Activated CD4-positive, alpha-beta memory T cell treated with anti-CD3 and anti-CD28 coated beads, Interleukin-2, amount 10 ng/mL, durations not matched to agents 7 days and 5 days (primary cell): ENCODE measurements at regions not wholly inside any gene's neighbourhood (a gene's known extent, or its start where the extent isn't known, plus 50 kb on each side); places are given as distances from the start of the nearest gene placed in this dataset.
"Not testable (repeated sequence)": the region's sequence is repeated elsewhere in the genome, so short reads cannot be mapped to it uniquely, and the experiment has no call there.

ENCODE experiments used
- CTCF ChIA-PET: fragments of 350-600 bp; sonication (Branson Sonifier 250); formaldehyde crosslinking; loops from one replicate; lab custom pipeline; 2021; ENCODE audit warnings: antibody characterized with exemption, inconsistent platforms; lab: Charles Lee
- POLR2A ChIA-PET: fragments of 350-600 bp; sonication (Branson Sonifier 250); formaldehyde crosslinking; loops from one replicate; lab custom pipeline; 2021; ENCODE audit warnings: antibody characterized with exemption; lab: Charles Lee
- DNase-seq: peaks from one replicate; pipeline ENCODE4 v3.0.0-alpha.2; 2020
- H3K27ac Mint-ChIP-seq: one replicate; pipeline ENCODE4 v1.8.0; 2021; ENCODE audit warnings: mild to moderate bottlenecking, mixed read lengths
- H3K27me3 Mint-ChIP-seq: one replicate; pipeline ENCODE4 v1.8.0; 2021; ENCODE audit warnings: mixed read lengths
- H3K36me3 Mint-ChIP-seq: one replicate; pipeline ENCODE4 v1.8.0; 2021; ENCODE audit warnings: low read depth, mixed read lengths
- H3K4me1 Mint-ChIP-seq: one replicate; pipeline ENCODE4 v1.8.0; 2021; ENCODE audit warnings: mixed read lengths
- H3K4me3 Mint-ChIP-seq: one replicate; pipeline ENCODE4 v1.8.0; 2021; ENCODE audit warnings: mild to moderate bottlenecking, mixed read lengths
- H3K9me3 Mint-ChIP-seq: one replicate; pipeline ENCODE4 v1.8.0; 2021; ENCODE audit warnings: mixed read lengths

DNA sequence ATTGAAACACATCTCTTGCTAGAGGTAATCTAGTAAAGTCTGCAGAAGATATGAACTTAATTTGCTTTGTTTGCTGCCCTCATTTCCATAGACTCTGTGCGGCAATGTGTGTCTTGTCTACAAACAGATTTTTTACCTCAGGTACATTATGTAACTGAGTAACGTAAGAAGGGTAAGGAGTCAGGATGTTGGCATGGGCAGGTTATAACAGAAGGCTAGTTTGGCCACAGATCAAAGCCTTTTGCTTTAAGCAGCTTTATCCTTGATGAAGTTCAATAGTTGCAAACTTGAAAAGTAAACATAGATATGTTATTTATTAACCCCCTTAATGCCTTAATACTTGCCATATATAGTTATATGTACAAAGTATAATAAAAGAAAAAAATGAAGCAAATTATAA, 391.6 kb upstream of the FKBP1C start:
- Mint-ChIP-seq H3K36me3 (no peaks in the 10 kb centered on the region), H3K4me3 (no peak overlapping the region), H3K4me1 (no peaks in the 10 kb centered on the region), H3K27ac (no peak overlapping the region), H3K27me3 (no peaks in the 10 kb centered on the region), H3K9me3 (no peaks in the 10 kb centered on the region)
- DNase-seq, result no peak
- CTCF ChIA-PET, result no interaction called here
- POLR2A ChIA-PET, result no interaction called here

DNA sequence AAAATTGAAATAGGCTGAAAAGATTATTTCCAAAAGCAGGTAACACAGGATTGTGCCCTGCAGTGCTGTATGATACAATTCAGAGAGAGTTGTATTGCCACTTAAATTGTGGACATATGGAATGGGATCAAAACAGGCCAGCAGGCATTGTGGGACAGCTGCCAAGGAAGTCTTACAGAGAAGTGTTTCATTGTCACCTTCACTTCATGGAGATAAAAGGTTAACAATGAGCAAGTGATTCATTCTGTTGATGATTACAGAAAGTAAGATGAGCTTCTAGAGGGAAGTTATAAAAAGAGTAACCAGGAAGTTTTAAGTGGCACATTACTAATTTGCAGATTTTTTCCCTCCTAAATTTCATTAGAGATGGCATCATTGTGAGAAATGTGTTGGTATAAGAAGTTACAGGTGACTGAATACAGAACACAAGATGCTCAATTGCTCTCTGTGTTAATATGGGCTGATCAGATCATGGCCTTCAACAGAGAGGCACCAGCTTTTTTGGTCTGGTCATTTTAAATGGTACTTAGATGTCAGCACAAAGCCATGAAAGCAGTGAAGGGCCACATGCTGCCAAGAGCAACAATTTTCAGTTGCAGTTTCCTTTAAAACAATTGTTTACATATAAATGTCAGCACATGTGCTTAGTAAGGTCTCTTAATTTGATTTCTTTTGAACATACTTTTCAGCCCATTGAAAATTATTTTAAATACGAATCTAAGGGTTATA, 402.5 kb upstream of the FKBP1C start:
- H3K27me3 Mint-ChIP-seq, result no peaks in the 10 kb centered on the region
- no peak overlapping the region for H3K4me3 Mint-ChIP-seq
- no peak for DNase-seq
- ChIA-PET CTCF (no interaction called here), POLR2A (no interaction called here)
- H3K4me1 Mint-ChIP-seq, result no peaks in the 10 kb centered on the region
- H3K36me3 Mint-ChIP-seq, result no peaks in the 10 kb centered on the region
- no peaks in the 10 kb centered on the region for H3K9me3 Mint-ChIP-seq
- H3K27ac Mint-ChIP-seq, result no peak overlapping the region

DNA sequence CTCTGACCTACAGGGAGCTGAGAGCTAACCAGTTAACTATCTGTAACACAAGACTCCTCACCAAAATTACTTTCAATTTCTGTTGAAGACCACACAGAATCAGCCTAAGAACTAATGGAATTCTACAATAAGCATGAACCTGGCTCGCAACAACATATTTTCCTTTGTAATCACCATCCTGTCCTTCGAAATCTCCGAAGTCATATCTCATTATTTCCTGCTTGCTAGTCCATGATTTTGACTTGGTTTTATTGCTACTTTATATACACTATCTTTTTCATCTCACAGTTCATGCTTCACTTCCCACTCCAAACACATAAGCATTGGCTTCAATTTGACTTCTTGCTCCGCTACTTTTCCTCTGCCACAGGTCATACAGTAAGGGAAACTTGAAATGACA, 405.8 kb upstream of the FKBP1C start:
- H3K4me1 Mint-ChIP-seq, result no peaks in the 10 kb centered on the region
- ChIA-PET CTCF (no interaction called here), POLR2A (no interaction called here)
- DNase-seq, result no peak
- H3K36me3 Mint-ChIP-seq, result no peaks in the 10 kb centered on the region
- no peak overlapping the region for H3K4me3 Mint-ChIP-seq
- no peaks in the 10 kb centered on the region for H3K27me3 Mint-ChIP-seq
- H3K9me3 Mint-ChIP-seq, result peaks cover 8% of the 10 kb centered on the region
- H3K27ac Mint-ChIP-seq, result no peak overlapping the region

DNA sequence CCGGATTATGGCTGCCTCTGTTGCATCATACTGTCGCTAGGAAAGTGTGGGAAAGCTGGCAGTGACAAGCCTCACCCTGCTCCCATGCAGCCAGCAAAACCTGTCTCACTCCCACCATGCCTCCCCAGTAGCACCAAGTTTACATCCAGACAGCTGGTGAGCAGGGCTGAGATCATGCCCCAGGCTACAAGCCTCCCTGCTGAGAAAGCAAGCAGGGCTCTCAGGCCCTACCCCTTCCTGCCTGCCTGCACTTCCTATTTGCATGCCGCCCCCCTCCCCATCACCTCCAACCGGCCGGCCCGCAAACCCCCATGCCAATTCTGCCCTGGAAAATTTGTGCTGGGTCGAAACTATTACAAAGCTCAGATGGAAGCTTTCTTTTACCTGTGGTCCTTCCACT, 408.2 kb upstream of the FKBP1C start:
- POLR2A ChIA-PET, result no interaction called here
- H3K4me3 Mint-ChIP-seq, result no peak overlapping the region
- H3K4me1 Mint-ChIP-seq, result no peaks in the 10 kb centered on the region

DNA sequence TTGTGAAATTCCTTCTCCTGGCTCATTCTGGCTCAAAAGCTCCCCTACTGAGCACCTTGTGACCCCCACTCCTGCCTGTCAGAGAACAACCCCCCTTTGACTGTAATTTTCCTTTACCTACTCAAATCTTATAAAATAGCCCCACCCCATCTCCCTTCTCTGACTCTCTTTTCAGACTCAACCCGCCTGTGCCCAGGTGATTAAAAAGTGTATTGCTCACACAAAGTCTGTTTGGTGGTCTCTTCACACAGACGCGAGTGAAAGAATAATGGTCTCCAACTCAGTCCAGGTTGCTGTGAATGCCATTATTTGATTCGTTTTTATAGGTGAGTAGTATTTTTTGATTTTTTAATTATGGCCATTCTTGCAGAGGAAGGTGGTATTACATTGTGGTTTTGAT, 414.1 kb upstream of the FKBP1C start:
- Mint-ChIP-seq H3K27ac (no peak overlapping the region), H3K27me3 (no peaks in the 10 kb centered on the region), H3K9me3 (peaks cover 15% of the 10 kb centered on the region), H3K36me3 (no peaks in the 10 kb centered on the region), H3K4me3 (no peak overlapping the region), H3K4me1 (no peaks in the 10 kb centered on the region)
- ChIA-PET POLR2A (no interaction called here), CTCF (no interaction called here)
- DNase-seq, result no peak

More for the DNA sequence above, 408.2 kb upstream of the FKBP1C start:
- DNase-seq, result no peak
- H3K27me3 Mint-ChIP-seq, result no peaks in the 10 kb centered on the region
- peaks cover 8% of the 10 kb centered on the region for H3K9me3 Mint-ChIP-seq
- CTCF ChIA-PET, result no interaction called here
- H3K36me3 Mint-ChIP-seq, result no peaks in the 10 kb centered on the region
- H3K27ac Mint-ChIP-seq, result no peak overlapping the region

DNA sequence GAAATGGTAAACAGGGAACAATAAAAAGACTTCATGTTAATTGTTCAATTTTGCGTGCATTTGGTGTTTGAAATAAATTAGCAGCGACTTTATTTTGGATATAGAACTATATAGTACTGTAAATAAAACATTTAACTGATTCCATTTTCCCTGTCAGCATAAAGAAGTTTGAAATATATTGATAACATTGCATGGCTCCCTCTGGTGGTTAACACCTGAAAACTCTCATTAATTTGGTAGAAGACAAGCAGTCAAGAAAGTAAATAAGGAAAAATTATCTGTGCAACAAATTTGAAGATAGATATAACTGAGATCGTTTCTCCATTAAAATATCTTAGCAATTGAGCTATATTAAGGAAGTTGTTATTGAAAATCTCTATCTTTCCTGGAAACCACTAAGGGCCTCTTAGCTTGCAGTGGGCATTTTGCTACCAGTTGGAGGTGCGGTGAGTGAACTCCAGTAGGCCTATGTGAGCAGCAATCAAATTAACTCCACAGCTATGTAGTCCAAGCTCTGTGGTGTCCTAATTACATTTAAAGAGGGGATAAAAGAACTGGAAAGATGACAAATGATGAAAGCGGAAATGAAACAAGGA, 435.7 kb upstream of the FKBP1C start:
- no peaks in the 10 kb centered on the region for H3K4me1 Mint-ChIP-seq
- ChIA-PET CTCF (no interaction called here), POLR2A (no interaction called here)

DNA sequence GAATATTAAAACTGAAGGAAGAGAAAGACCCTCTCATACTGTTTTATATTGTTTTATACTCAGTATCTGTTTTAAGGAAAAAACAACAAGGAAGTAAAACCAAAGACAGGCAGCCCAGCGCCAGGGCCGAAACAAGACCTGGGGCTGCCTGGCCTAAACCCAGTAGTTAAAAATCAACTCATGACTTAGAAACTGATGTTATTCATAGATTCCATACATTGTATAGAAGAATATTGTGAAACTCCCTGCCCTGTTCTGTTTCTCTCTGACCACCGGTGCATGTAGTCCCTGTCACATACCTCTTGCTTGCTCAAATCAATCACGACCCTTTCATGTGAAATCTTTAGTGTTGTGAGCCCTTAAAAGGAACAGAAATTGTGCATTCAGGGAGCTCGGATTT, 445.1 kb upstream of the FKBP1C start:
- H3K4me3 Mint-ChIP-seq, H3K36me3 Mint-ChIP-seq, H3K27me3 Mint-ChIP-seq, H3K27ac Mint-ChIP-seq, H3K4me1 Mint-ChIP-seq, CTCF ChIA-PET, DNase-seq, H3K9me3 Mint-ChIP-seq, POLR2A ChIA-PET: not testable (repeated sequence)

More for the DNA sequence above, 435.7 kb upstream of the FKBP1C start:
- no peak overlapping the region for H3K27ac Mint-ChIP-seq
- no peak overlapping the region for H3K4me3 Mint-ChIP-seq
- H3K9me3 Mint-ChIP-seq, result no peaks in the 10 kb centered on the region
- no peaks in the 10 kb centered on the region for H3K36me3 Mint-ChIP-seq
- no peaks in the 10 kb centered on the region for H3K27me3 Mint-ChIP-seq
- no peak for DNase-seq

DNA sequence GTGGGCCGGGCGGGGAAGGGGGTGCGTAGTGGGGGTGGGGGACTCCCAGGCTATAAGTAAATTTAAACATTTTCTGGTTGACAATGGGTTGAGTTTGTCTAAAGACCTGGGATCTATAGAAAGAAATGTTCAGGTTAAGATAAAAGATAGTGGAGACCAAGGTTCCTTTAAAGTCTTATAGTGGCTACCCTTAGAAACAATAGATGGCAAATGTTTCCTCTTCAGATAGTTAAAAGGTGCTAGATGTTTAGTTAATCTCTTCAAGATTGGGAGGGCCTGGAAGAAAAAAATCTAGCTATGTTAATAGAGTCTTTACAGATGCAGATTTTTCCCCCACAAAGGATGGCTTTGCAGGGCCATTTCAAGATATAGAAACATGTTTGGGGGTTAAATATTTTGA, 446.4 kb upstream of the FKBP1C start:
- no peak for DNase-seq
- CTCF ChIA-PET, result no interaction called here
- no peaks in the 10 kb centered on the region for H3K4me1 Mint-ChIP-seq

DNA sequence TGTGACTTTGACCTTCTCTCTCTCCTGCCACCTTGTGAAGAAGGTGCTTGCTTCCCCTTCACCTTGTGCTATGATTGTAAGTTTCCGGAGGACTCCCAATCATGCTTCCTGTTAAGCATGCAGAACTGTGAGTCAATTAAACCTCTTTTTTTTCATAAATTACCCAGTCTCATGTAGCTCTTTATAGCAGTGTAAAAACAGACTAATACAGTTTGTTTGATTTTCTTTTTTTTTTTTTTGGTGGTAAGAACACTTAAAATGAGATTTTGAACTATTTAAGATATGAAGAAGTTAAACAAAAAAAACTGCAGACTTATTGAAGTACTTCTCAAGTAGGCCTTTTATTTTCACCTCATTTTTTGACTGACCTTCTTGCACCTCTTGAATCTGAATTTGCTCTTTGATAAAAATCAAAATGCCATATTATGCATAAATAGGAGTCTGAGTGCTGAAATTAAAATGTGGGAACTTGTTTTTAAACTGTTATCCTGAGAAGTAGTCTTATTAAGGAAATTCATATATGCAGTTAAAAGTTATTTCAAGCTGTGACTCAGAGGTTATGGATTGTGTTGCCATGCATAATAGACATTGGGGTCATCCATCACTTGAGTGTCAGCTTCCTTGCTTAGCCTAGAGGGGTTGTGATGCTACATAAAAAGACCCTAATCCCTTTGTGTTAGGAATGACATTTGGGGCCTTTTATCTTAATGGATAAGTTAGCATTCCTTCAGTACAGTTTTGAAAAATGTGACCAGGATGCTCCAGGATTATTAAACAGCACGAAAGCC, 447.9 kb upstream of the FKBP1C start:
- H3K27me3 Mint-ChIP-seq, result no peaks in the 10 kb centered on the region
- no peak overlapping the region for H3K4me3 Mint-ChIP-seq
- ChIA-PET CTCF (no interaction called here), POLR2A (no interaction called here)
- H3K4me1 Mint-ChIP-seq, result no peaks in the 10 kb centered on the region
- no peak for DNase-seq
- H3K27ac Mint-ChIP-seq, result no peak overlapping the region
- H3K9me3 Mint-ChIP-seq, result peaks cover 4% of the 10 kb centered on the region
- H3K36me3 Mint-ChIP-seq, result no peaks in the 10 kb centered on the region

More for the DNA sequence above, 446.4 kb upstream of the FKBP1C start:
- Mint-ChIP-seq H3K4me3 (no peak overlapping the region), H3K36me3 (no peaks in the 10 kb centered on the region), H3K27ac (no peak overlapping the region), H3K27me3 (no peaks in the 10 kb centered on the region), H3K9me3 (peaks cover 4% of the 10 kb centered on the region)
- POLR2A ChIA-PET, result no interaction called here

DNA sequence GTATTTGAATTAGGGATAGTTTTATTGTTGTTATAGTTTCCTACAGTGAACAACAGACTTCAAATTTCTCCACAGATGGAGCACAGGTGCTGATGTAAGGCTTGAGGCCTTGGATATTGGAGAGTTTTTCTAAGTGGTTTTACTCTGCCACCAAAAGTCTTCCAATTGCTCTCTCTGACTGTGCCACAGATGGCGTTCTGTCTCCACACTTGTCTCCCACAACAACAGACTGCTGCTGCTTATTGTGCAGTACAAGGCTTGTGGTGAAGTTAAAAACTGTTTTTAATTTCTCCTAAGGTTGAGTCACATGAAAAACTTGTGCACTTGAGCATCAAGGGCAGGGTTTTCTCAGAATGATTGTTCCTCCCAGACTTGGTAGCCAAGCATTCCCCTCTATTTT, 460.9 kb upstream of the KHDRBS2 start:
- no peaks in the 10 kb centered on the region for H3K4me1 Mint-ChIP-seq
- H3K4me3 Mint-ChIP-seq, result no peak overlapping the region
- POLR2A ChIA-PET, result no interaction called here
- no peaks in the 10 kb centered on the region for H3K9me3 Mint-ChIP-seq
- CTCF ChIA-PET, result no interaction called here
- no peak for DNase-seq
- H3K27ac Mint-ChIP-seq, result no peak overlapping the region
- no peaks in the 10 kb centered on the region for H3K36me3 Mint-ChIP-seq
- no peaks in the 10 kb centered on the region for H3K27me3 Mint-ChIP-seq

DNA sequence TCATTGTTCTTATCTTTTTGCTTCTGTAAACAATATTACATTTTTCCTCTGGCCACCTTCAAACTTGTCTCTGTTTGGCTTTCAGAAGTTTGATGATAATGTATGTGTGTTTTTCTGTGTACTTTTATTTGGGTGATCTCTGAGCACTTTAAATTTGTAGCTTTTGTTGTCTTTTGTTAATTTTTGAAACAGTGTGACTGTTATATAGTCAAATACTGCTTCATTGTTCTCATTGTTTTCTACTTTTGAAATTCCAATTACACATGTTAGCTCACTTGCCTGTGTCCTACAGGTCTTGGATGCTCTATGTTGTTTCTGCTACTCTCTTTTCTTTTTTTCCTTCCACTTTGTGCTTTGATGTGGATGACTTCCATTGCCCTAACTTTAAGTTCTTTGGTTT, 460.1 kb upstream of the KHDRBS2 start:
- Mint-ChIP-seq H3K27ac (no peak overlapping the region), H3K4me1 (no peaks in the 10 kb centered on the region), H3K36me3 (no peaks in the 10 kb centered on the region), H3K27me3 (no peaks in the 10 kb centered on the region), H3K4me3 (no peak overlapping the region), H3K9me3 (peaks cover 2% of the 10 kb centered on the region)
- POLR2A ChIA-PET, result no interaction called here
- CTCF ChIA-PET, result no interaction called here
- no peak for DNase-seq

DNA sequence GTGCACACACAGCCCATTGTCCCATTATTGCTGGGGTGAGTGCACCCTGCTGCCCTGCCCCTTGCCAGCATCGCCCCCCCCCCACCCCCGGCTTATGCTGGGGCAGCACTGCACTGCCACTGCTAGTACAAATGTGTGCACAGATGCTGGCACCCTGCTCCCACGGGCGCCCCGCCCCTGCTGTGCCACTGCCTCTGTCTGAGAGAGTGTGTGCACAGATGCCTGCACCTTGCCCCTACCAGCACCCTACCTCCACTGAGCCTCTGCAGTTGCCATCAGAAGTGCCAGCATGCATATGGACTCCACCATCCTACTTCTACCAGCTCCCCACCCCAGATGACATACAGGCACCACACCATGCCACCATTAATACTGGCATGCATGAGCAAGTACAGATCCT, 454.6 kb upstream of the KHDRBS2 start:
- H3K27ac Mint-ChIP-seq, result no peak overlapping the region
- H3K9me3 Mint-ChIP-seq, result peaks cover 7% of the 10 kb centered on the region
- POLR2A ChIA-PET, result no interaction called here
- no peak overlapping the region for H3K4me3 Mint-ChIP-seq
- CTCF ChIA-PET, result no interaction called here
- H3K4me1 Mint-ChIP-seq, result no peaks in the 10 kb centered on the region
- H3K36me3 Mint-ChIP-seq, result no peaks in the 10 kb centered on the region
- no peak for DNase-seq
- H3K27me3 Mint-ChIP-seq, result no peaks in the 10 kb centered on the region

DNA sequence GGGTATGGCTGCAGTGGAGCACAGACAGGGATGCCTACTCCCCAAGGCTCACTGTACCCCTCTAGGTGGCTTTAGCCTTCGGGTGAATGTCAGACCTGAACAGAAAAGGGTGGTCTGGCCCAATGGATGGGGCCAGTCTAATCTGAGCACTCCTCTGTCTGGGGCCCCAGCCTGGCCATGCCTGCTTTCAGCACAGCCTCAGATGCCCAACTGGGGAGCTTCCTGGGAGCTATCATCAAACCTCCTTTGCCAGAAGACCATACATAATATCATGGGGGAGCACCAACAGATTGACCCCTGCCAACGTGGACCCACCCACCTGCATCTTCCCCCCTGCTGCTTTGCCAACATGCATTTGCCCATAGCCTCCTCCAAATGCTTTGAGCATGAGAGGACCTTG, 454.1 kb upstream of the KHDRBS2 start:
- Mint-ChIP-seq H3K27ac (no peak overlapping the region), H3K4me3 (no peak overlapping the region), H3K27me3 (no peaks in the 10 kb centered on the region), H3K9me3 (peaks cover 7% of the 10 kb centered on the region), H3K36me3 (no peaks in the 10 kb centered on the region), H3K4me1 (no peaks in the 10 kb centered on the region)
- ChIA-PET CTCF (no interaction called here), POLR2A (no interaction called here)
- DNase-seq, result no peak
